Urothelium cell line (cell line): ENCODE measurements at regions not wholly inside any gene's neighbourhood (a gene's known extent, or its start where the extent isn't known, plus 50 kb on each side); places are given as distances from the start of the nearest gene placed in this dataset.
"Not testable (repeated sequence)": the region's sequence is repeated elsewhere in the genome, so short reads cannot be mapped to it uniquely, and the experiment has no call there.

ENCODE experiments used
- DNase-seq: peaks from one replicate; pipeline ENCODE4 v3.0.0; 2011; ENCODE audit warnings: low spot score, mixed read lengths
- FAIRE-seq: peaks from 2 replicates; lab custom pipeline; 2011; peaks lifted over from hg19 to GRCh38; lab: Jason Lieb, UNC

DNA sequence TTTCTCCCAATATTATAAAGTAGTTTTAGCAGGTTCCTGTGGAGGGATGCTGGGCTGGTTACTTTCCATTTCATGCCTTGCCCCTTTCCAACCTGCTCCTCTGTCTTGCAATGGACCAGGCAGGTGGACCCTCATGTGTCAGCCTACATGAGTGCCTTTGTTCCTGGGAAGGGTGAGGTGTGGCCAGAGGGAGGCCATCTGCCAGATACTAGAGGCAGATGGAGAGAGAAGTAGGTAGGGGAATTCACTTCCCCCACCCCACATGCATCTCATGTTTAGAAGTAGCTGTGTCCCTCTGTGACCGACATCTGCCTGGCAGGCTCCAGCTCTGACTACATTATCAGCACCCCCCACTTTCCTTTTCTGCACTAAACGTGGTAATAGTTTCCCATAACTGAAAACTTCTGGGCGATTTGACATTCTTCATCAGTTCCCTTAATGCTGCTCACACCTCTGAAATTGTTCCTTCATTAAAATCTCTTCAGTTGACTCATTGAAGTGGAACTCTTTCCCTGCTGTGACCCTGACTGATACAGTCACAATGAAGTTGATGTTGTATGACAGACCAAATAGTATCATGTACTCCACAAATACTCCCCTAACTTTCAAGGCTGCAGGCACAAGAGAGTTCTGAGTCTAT, 396.3 kb upstream of the FZD8 start:
- DNase-seq (no peak), FAIRE-seq (no peak)

DNA sequence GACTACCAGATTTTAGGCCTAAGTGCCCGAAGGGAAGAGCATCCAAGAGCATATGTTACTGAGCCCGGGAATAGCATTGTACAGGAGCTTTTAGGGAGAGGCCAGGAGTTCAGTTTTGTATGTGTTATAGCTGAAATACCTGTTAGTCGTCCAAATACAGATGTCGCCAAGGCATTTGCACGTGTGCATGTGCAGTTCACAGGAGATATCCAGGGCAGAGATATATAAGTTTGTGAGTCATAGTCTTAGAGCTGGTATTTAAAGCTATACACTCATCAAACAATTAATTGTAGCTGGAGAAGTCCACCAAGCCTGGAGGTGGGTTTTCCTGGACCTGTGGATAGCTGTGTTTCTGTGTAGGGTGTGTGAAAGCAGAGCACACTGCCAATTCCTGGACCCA, 394.0 kb upstream of the FZD8 start:
- FAIRE-seq, result no peak
- no peak for DNase-seq

DNA sequence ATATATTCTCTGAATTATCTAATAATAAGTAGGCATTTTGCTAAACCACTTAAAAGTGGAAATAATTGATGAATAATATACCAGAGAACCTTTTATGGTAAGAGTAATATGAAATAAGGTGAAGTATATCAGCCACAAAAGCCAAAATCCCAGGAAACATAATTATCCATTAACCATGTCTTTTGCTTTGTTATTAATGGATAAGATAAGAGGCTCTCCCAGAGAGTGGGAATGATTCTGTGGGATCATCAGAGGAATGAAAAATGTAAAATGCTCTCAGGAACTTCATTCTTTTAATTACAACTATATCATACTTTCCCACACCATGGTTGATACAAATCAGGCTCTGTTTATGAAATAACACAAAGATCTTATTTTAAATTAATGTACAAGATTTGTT, 391.7 kb upstream of the FZD8 start:
- DNase-seq (no peak), FAIRE-seq (no peak)

DNA sequence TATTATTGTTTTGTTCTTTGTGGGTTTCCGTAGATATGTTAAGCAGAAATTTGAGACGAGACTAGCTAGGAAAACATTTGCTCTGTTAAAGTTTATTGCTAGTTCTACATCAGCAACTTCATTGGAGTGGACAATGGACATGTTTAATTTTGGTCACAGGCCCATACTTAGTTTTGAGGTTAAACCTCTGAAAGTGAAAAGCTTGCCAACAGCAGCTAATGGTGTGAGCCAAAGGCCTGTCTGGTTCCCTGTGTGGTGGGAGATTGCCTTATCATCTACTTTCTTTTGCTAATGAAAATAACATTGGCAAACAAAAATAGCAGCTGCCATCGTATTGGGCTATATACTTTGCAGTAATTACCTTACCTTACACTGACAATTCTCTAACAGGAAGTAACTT, 388.4 kb upstream of the FZD8 start:
- DNase-seq (no peak), FAIRE-seq (no peak)

DNA sequence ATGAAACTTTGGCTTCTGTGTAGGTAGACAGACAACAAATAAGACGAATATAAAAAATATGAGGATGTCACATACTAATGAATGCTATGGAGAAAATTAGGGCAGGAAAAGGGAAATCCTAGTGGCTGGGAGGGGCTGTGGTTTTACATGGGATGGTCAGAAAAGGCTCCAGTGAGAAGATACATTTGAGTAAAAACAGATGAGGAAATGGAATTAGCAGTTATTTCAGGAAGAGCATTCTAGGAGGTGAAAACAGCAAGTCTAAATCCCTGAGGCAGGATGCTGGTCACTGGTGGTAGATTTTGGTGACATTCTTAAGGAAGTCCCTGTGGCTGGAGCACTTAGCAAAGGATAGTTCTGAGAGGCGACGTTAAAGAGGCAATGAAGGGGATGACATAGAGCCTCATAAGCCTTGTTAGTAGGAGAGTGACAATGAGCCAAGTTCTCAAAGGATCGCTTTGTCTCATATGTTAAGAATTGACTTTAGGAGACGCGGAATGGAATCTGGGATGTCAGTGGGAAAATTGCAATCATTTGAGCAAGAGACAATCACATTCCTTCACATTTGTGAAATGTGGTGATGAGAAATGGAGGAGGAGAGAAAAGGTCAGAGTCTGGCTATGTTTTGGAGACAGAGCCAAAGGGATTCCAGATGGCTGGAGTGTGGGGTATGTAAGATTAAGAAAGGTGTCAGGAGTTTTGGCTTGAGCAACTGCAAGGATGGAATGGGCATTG, 384.7 kb upstream of the FZD8 start:
- DNase-seq (no peak), FAIRE-seq (no peak)

DNA sequence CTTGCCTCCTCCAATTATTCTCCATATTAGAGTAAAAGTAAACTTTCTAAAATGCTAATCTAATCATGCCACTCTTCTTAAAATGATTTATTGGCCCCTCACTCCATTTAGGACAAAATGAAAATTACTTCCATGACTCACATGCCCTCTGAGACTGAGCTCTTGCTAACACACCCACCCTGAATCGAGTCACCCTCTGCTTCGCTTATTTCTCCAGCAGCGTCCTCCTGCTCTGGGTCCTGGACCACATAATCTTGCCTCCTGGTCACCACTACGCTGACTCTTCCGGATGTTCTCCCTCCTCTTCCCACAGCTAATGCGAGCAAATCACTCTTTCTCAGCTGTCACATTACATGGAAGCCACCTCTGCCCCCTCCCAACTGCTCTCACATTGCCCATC, 384.0 kb upstream of the FZD8 start:
- FAIRE-seq, result no peak
- DNase-seq, result no peak

DNA sequence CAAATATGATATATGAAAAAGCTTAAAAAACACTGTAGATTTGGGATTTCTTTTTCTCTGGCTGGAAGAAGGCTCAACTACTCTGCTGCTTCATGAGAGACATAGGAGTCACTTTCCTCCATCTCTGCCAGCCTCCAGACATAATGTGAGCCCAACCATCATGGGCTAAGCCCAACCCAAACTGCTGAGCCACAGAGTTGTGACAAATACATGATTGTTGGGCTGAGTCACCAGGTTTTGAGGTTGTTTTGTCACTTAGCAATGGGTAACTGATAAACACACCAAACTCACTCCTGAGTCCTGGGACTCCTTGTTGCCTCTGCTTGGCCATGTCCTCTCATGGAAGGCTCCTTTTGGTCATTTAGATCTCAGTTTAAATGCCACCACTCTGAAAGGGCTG, 381.8 kb upstream of the FZD8 start:
- peak; percentile 62 for DNase-seq
- no peak for FAIRE-seq

DNA sequence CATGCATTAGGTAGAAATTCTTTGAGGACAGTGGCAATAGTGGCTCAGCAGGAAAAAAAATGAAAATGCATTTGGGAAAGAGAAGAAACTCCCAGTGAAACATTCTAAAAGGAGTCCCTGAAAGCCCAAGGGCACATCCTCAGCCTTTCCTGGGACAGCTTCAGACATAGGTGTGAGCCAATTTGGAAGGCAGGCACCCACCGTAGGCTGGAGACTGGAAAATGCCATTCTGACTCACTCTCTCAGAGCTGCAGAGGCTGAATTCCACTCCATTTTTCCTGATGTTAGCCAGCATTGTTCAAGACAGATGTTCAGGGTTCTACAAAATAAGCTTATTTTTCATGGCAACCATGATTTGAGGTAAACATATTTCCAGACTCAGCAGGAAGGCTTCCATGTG, 379.0 kb upstream of the FZD8 start:
- FAIRE-seq (no peak), DNase-seq (no peak)

DNA sequence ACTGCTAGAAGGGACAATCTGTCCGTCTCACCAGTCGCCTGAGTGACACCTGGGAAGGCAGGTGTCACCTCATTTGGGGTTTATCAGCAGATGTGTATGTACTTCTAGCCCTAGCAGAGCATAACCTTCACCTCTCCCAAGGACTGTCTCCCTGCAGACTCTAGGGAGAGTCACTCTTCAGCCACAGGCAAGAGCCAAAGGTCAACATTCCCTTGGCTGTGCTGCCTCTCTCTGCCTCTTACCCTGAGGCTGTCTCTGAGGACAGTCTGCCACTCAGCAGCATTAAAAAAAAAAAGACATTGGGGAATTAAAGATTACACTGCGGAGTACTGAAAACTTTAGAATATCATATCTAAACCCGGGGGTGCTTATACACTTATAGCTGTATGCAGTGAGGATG, 377.7 kb upstream of the FZD8 start:
- FAIRE-seq (no peak), DNase-seq (no peak)

DNA sequence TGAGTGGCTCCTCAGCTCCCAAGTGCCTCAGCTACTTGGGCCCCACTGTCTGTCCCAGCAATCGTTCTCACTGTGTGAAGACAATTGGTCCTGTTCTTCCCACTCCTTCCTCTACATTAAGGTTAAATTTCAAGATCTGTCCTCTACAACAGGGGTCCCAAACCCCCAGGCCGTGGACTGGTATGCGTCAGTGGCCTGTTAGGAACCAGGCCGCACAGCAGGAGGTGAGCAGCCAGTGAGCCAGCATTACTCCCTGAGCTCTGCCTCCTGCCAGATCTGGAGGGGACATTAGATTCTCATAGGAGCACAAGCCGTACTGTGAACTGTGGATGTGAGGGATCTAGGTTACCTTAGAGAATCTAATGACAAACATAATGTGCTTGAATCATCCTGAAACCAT, 376.9 kb upstream of the FZD8 start:
- no peak for FAIRE-seq
- no peak for DNase-seq

DNA sequence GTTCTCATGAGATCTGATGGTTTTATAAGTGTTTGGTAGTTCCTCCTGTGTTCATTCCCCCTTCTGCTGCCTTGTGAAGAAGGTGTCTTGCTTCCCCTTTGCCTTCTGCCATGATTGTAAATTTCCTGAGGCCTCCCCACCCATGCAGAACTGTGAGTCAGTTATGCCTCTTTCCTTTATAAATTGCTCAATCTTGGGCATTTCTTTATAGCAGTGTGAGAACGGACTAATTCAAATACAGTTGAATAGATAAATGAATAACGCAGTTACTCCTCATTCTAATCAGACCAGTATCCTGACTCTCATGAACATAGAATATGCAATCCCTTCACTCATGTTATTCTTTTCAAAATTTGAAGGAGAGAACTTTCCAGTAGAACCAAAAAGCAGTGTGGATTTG, 375.0 kb upstream of the FZD8 start:
- FAIRE-seq, result no peak
- no peak for DNase-seq

DNA sequence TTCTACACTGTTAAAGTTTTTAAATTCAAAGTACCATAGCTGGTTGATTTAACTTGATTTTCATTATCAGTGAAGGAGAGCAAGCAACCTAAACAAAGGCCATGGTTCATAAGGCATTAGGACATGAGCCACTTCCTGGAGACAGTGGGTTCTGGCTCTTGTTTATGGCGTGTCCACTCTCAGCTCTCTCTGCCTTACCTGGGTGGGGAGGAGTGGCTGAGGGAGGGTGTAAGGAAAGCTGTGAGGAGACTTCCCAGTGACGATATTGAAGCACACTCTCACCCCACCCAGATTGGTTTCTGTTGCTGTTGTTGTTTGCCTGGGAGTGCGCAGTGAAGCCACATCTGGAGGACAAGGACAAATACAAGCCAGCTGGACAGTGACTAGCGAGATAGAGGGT, 365.3 kb upstream of the FZD8 start:
- FAIRE-seq, result no peak

DNA sequence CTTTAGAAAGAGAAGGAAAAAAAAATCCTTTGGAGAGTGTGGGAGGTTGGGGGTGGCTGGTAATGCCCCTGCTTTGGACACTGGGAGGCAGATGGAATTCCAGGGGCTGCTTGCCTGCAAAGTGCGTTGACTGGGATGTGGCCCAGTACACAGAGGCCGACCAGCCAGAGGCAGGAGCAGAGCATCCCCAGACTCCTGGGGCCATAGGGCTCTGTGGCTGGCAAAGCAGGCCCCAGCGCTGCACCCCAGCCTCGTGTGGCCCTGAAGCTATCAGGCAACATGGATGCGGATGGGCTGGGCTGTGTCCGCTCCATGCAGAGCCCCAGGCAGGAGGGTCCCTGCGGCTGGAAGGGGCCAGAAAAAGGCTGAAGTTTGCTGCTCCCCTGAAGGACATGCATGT, 361.6 kb upstream of the FZD8 start:
- FAIRE-seq, result no peak

More for the DNA sequence above, 365.3 kb upstream of the FZD8 start:
- no peak for DNase-seq

DNA sequence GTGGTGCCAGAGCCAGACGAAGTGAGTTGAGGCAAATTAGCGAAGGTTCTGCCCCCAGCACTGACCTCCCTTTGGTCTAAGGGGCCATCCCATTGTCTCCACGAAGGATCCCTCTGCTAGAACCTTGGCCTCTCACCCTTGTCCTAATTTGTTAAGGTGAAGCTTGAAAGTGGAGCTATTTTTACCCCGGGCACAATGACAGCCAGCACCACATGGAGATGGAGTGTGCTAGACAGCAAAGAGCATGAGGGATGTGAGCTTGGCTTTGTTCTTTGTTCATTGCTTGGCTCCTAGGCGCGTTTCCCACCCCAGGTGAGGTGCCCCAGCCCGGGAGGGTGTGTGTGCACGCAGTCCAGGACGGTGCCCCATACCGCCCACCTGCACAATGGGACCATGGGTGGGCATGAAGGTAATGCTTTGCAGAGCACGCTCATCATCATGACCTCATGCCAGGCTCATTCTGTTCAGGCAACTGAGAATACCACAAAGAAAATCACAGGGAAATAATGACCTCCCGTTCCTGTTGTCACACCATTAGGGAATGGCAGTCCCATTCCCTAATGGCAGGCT, 361.0 kb upstream of the FZD8 start:
- no peak for DNase-seq
- FAIRE-seq, result no peak

More for the DNA sequence above, 361.6 kb upstream of the FZD8 start:
- no peak for DNase-seq

DNA sequence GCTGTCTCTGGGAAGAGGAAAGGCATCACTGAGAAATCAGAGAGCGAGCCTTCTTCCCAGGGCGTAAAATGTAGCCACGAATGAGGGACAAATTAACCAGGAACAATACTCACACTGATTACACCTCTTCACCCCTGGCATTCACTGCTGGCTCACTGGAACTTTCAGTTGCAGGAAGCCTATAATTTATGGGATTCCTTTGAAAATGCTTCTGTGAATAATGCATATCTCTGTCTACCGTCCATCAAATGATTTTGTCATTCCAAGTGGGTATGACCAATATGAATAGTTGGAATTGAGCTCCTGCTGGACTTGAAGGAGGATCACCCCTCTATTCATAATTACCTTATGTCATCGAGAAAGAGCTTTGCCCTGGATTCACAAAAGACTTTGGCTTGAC, 360.3 kb upstream of the FZD8 start:
- no peak for DNase-seq
- no peak for FAIRE-seq

DNA sequence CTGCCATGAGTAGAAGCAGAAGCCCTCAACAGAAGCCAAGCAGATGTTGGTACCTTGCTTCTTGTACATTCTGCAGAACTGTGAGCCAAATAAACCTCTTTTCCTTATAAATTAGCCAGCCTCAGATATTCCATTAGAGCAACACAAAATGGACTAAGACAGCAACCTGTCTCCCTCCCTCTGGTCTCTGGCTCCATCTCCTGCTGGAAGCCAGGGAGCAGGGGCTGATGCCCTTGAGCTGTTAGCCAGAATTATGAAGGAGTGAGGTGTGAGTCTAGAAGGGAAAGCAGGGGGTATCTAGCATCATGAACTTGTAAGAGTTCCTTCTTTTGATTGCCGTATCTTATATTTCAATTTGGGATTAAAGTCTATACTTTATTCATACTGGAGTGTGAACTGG, 358.7 kb upstream of the FZD8 start:
- DNase-seq, result not testable (repeated sequence)

DNA sequence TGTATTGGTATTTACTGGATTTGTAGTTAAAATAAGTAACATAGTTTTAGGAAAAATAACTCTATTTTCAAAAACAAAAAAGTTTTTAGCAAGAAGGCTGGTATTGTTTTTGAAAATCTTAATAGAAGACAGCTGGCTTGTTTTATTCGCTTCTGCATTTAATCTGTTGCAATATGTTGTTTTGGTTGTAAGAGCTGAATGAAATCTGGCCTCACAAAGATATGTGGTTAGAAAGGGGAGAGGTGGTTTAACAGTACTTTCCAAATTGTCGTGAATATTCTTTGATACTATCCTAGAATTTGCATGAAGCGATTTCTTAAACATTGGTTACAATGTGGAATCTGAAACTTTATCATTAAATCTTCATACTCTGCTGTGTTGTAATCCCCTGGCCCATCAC, 355.9 kb upstream of the FZD8 start:
- DNase-seq, result no peak
- FAIRE-seq, result no peak

More for the DNA sequence above, 358.7 kb upstream of the FZD8 start:
- FAIRE-seq, result not testable (repeated sequence)

DNA sequence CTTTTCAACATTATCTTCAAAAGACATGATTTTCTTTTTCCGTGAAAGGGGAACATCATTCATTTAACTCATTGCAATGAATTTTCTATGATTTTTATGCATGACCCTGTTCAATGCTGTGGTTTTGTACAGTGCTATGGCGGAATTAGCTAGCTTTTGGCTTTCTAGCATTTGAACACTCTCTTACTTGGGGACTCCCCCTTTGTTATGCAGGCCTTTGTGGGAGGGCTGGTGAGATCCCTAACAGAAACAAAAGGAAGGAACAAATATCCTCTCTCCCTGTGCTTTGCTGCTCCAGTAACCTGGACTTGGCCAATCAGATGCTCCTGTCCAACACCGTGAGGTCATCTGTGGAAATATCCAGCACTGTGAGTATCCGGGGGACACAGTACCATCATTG, 353.4 kb upstream of the FZD8 start:
- DNase-seq (no peak), FAIRE-seq (no peak)

DNA sequence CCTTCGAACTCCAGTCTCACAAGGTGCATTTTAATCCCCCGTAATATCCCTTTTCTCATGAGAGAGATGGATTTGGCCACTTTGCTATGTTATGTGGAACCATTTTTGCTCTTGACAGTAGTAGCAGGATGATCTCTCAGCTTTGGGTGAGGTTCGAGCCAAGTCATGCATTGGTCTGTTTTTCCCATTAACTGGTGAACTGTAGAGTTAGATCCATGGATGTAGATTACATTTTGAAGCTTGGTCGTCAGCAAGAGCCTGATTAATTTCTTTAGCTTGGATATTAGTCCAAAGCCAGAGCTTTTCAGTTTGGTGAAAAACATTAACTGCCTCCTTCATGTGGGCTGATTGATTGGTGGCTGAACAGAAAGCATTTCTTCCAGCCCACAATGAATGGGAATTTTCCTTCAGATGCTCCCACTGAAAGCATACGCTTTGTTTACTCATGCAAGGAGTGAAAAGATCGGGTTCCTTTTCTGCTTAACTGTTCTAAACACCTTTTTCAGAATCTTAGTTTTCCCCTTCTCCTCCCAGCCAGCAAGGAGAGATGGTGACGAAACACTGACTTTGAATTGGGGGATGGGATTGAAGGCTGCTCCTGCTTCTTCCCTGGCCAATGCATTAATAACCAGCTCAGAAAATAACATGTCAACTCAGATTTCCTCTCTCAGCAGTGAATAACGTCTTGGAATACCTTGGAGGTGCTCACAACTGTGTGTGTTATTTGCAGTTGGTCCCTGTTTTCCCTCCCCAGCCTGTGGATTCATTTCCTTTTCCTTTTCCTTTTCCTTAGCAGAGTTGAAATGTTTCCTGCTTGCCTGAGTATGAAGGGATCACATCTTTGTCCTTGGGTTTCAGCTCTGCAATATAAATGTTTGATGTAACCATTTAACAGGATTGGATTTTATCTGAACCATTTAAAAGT, 351.8 kb upstream of the FZD8 start:
- FAIRE-seq, result no peak
- DNase-seq, result no peak

DNA sequence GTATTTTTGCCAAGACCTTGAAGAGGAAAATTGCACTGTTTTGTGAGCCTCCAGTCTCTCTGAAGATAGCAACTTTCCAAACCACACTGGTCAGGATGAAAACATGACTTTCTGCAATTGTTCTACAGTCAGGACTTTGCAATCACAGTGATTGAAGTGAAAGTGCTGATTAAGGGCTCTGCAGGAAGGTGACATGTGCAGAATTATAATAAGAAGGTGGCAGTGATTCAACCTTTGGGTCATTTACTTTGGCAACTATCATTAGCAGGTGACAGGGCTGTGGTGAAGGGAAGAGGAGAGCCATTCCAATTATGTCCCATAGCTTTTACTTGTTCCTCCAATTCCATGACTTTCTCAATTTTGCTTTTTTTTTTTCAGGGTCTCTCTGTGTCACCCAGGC, 350.0 kb upstream of the FZD8 start:
- DNase-seq (no peak), FAIRE-seq (no peak)

DNA sequence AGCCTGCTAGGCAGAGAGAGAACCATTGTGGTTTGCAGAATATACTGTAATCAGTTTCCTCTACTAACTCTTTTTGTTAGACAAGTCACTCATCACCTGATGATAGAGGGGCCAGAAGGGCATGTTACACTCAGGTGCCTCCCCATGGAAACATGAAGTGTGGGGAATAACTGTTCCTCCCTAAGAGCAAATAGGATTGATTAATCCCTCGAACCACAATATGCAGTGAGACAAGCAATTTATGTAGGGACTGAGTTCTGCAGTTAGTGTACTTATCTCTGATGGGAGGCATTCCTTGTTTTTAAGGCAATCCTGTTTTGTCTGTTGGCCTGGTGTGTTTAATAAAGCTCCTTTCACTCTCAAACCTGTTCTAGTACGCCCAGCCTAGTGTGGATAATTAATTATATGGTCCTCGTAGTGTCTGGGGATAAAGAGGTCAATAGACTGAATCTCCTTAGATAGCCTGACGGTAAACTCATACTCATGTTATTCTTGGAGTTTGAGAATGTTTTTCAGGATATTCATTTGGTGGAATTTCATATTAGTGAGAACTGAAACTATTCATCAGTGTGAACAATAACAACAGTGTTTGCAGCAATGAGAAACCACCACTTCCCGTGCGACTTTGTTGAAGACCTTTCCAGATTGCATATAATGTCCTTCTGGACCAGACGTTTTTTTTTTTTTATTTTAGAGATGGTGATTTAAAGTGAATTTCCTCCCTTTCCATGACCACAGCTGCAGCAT, 344.8 kb upstream of the FZD8 start:
- DNase-seq, result no peak
- FAIRE-seq, result peak; percentile 13
